ENCODE measurements at regions not wholly inside any gene's neighbourhood (a gene's known extent, or its start where the extent isn't known, plus 50 kb on each side); places are given as distances from the start of the nearest gene placed in this dataset.

- H3K4me1 ChIP-seq (ENCODE audit: control insufficient read depth, insufficient read depth, low read length): no peaks in the 10 kb centered on the region
- Mint-ChIP-seq H3K27ac (no peak overlapping the region), H3K9me3 (peaks cover 8 to 21% of the 10 kb centered on the region in 2 donors), H3K4me3 (no peak overlapping the region), H3K4me1 (no peaks in the 10 kb centered on the region), H3K36me3 (no peaks in the 10 kb centered on the region), H3K27me3 (ENCODE audit: low read depth in 2 of 2) (no peaks in the 10 kb centered on the region)
- H3K4me3 ChIP-seq (ENCODE audit: low read length): no peak overlapping the region
- intact Hi-C loops (cut with micrococcal nuclease): no loop called here
- no peaks in the 10 kb centered on the region for H3K36me3 ChIP-seq (ENCODE audit: control insufficient read depth, insufficient read depth, low read length)
- no peaks in the 10 kb centered on the region for H3K9me3 ChIP-seq (ENCODE audit: control insufficient read depth, insufficient read depth, low read length)
- no peak for DNase-seq
- WGBS (ENCODE audit: insufficient coverage): no CpG with 5 or more reads among the region's 1 CpG
- H3K27ac ChIP-seq (ENCODE audit: low read length): no peak overlapping the region
- H3K27me3 ChIP-seq (ENCODE audit: control insufficient read depth, insufficient read depth, low read length): no peaks in the 10 kb centered on the region
- no peak for TF ChIP-seq CTCF (IDR thresholded peaks at IDR 0.05)
- ATAC-seq: no peak
Measured at GRCh38 chr3:191008074-191008473, 145.6 kb upstream of the GMNC start.

- Mint-ChIP-seq H3K4me1 (no peaks in the 10 kb centered on the region), H3K9me3 (peaks cover 3 to 21% of the 10 kb centered on the region in 2 donors)
Measured at GRCh38 chr3:191005790-191006189, 143.3 kb upstream of the GMNC start.

GRCh38 chr3:191003742-191004141 lies 141.2 kb upstream of the GMNC start:
- ATAC-seq (no peak), DNase-seq (no peak)
- TF ChIP-seq CTCF (IDR thresholded peaks at IDR 0.05): no peak
- WGBS (ENCODE audit: insufficient coverage): 87% methylated on average over 4 of the region's 5 CpGs
- H3K27ac ChIP-seq (ENCODE audit: low read length): no peak overlapping the region
- H3K27me3 Mint-ChIP-seq (ENCODE audit: low read depth in 2 of 2): no peaks in the 10 kb centered on the region
- peaks cover 5 to 21% of the 10 kb centered on the region in 2 donors for H3K9me3 Mint-ChIP-seq
- H3K4me3 Mint-ChIP-seq: no peak overlapping the region
- H3K27ac Mint-ChIP-seq: no peak overlapping the region
- H3K36me3 ChIP-seq (ENCODE audit: control insufficient read depth, insufficient read depth, low read length): no peaks in the 10 kb centered on the region
- intact Hi-C loops (cut with micrococcal nuclease): no loop called here
- no peak overlapping the region for H3K4me3 ChIP-seq (ENCODE audit: low read length)
- no peaks in the 10 kb centered on the region for H3K4me1 ChIP-seq (ENCODE audit: control insufficient read depth, insufficient read depth, low read length)
- no peaks in the 10 kb centered on the region for H3K36me3 Mint-ChIP-seq
- no peaks in the 10 kb centered on the region for H3K27me3 ChIP-seq (ENCODE audit: control insufficient read depth, insufficient read depth, low read length)
- H3K9me3 ChIP-seq (ENCODE audit: control insufficient read depth, insufficient read depth, low read length): no peaks in the 10 kb centered on the region
- H3K4me1 Mint-ChIP-seq: no peaks in the 10 kb centered on the region

More at GRCh38 chr3:191005790-191006189, 143.3 kb upstream of the GMNC start:
- DNase-seq (no peak), ATAC-seq (no peak)
- H3K36me3 ChIP-seq (ENCODE audit: control insufficient read depth, insufficient read depth, low read length): no peaks in the 10 kb centered on the region
- H3K4me3 ChIP-seq (ENCODE audit: low read length): no peak overlapping the region
- no peaks in the 10 kb centered on the region for H3K4me1 ChIP-seq (ENCODE audit: control insufficient read depth, insufficient read depth, low read length)
- Mint-ChIP-seq H3K4me3 (no peak overlapping the region), H3K36me3 (no peaks in the 10 kb centered on the region), H3K27me3 (ENCODE audit: low read depth in 2 of 2) (no peaks in the 10 kb centered on the region), H3K27ac (no peak overlapping the region)
- H3K27ac ChIP-seq (ENCODE audit: low read length): no peak overlapping the region
- intact Hi-C loops (cut with micrococcal nuclease): no loop called here
- H3K27me3 ChIP-seq (ENCODE audit: control insufficient read depth, insufficient read depth, low read length): no peaks in the 10 kb centered on the region
- H3K9me3 ChIP-seq (ENCODE audit: control insufficient read depth, insufficient read depth, low read length): no peaks in the 10 kb centered on the region
- 86% methylated on average over 3 of the region's 3 CpGs for WGBS (ENCODE audit: insufficient coverage)
- no peak for TF ChIP-seq CTCF (IDR thresholded peaks at IDR 0.05)

- H3K4me3 Mint-ChIP-seq: no peak overlapping the region
- no peaks in the 10 kb centered on the region for H3K4me1 Mint-ChIP-seq
- H3K9me3 ChIP-seq (ENCODE audit: control insufficient read depth, insufficient read depth, low read length): no peaks in the 10 kb centered on the region
- intact Hi-C loops (cut with micrococcal nuclease): no loop called here
- no peaks in the 10 kb centered on the region for H3K27me3 ChIP-seq (ENCODE audit: control insufficient read depth, insufficient read depth, low read length)
- H3K27me3 Mint-ChIP-seq (ENCODE audit: low read depth in 2 of 2): no peaks in the 10 kb centered on the region
- DNase-seq (no peak), ATAC-seq (no peak)
- no peak overlapping the region for H3K27ac ChIP-seq (ENCODE audit: low read length)
- peaks cover 2 to 4% of the 10 kb centered on the region in 2 donors for H3K9me3 Mint-ChIP-seq
- H3K4me3 ChIP-seq (ENCODE audit: low read length): no peak overlapping the region
- 44% methylated on average over 2 of the region's 3 CpGs for WGBS (ENCODE audit: insufficient coverage)
- H3K27ac Mint-ChIP-seq: no peak overlapping the region
- no peaks in the 10 kb centered on the region for H3K36me3 ChIP-seq (ENCODE audit: control insufficient read depth, insufficient read depth, low read length)
- H3K4me1 ChIP-seq (ENCODE audit: control insufficient read depth, insufficient read depth, low read length): no peaks in the 10 kb centered on the region
- no peaks in the 10 kb centered on the region for H3K36me3 Mint-ChIP-seq
- no peak for TF ChIP-seq CTCF (IDR thresholded peaks at IDR 0.05)
Measured at GRCh38 chr3:190996181-190996775, 133.8 kb upstream of the GMNC start.

Data from natural killer cell (primary cell).